NCI-H1436 (cell line): ENCODE measurements at regions not wholly inside any gene's neighbourhood (a gene's known extent, or its start where the extent isn't known, plus 50 kb on each side); places are given as distances from the start of the nearest gene placed in this dataset.

ENCODE experiments used
- DNase-seq: peaks from one replicate; lab custom pipeline; 2025; lab: John Stamatoyannopoulos, UW

GRCh38 chr9:129487658-129488483 lies 133.0 kb downstream of the C9orf50 start:
- DNase-seq, result peak; percentile 45

GRCh38 chr9:129486756-129487657 lies 133.9 kb downstream of the C9orf50 start:
- no peak for DNase-seq

- DNase-seq, result no peak
Observed at GRCh38 chr9:129485145-129485774, 135.6 kb downstream of the C9orf50 start.

GRCh38 chr9:129484352-129485000 lies 136.4 kb downstream of the C9orf50 start:
- no peak for DNase-seq

- DNase-seq, result no peak
Observed at GRCh38 chr9:129483415-129484351, 137.2 kb downstream of the C9orf50 start.

- peak; percentile 22 for DNase-seq
Observed at GRCh38 chr9:129482521-129483414, 138.1 kb downstream of the C9orf50 start.

GRCh38 chr9:129481810-129482511 lies 138.9 kb downstream of the C9orf50 start:
- no peak for DNase-seq

GRCh38 chr9:129481424-129481809 lies 139.5 kb downstream of the C9orf50 start:
- DNase-seq, result no peak

GRCh38 chr9:129480745-129481144 lies 140.2 kb downstream of the C9orf50 start:
- no peak for DNase-seq

- DNase-seq, result no peak
Observed at GRCh38 chr9:129480227-129480626, 140.7 kb downstream of the C9orf50 start.

GRCh38 chr9:129479631-129480011 lies 141.3 kb downstream of the C9orf50 start:
- DNase-seq, result no peak

- DNase-seq, result no peak
Observed at GRCh38 chr9:129478961-129479630, 141.8 kb downstream of the C9orf50 start.

GRCh38 chr9:129478461-129478860 lies 142.4 kb downstream of the C9orf50 start:
- DNase-seq, result no peak

- DNase-seq, result no peak
Observed at GRCh38 chr9:129476821-129477611, 143.9 kb downstream of the C9orf50 start.

- DNase-seq, result no peak
Observed at GRCh38 chr9:129474740-129475404, 146.0 kb downstream of the C9orf50 start.

GRCh38 chr9:129473523-129474244 lies 147.2 kb downstream of the C9orf50 start:
- DNase-seq, result no peak
